GM21576 (cell line): ENCODE measurements at regions not wholly inside any gene's neighbourhood (a gene's known extent, or its start where the extent isn't known, plus 50 kb on each side); places are given as distances from the start of the nearest gene placed in this dataset.
"Not testable (repeated sequence)": the region's sequence is repeated elsewhere in the genome, so short reads cannot be mapped to it uniquely, and the experiment has no call there.

Source experiments
- ATAC-seq: cut with Tn5 transposase; IDR thresholded peaks from one replicate; pipeline ENCODE4 v1.9.1; 2021; ENCODE audit warnings: mild to moderate bottlenecking, moderate library complexity; ENCODE audit not compliant: unreplicated experiment

DNA sequence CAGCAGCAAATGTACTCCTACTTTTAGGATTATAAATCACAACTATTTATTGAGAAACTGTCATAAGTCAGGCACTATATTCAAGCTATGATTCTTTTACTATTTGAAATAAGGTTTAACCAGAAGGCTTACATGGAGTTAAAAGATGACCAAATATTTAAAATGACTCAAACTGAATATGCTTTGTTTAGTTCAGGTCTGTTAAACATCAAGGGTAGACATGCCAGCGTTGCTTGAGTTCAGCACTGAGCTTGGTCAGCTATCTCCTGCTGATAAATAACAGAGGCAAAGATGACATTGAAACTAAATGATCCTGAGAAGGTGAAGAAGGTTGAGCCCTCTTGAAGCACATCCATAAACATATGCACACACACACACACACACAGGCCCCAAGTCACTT lies 305.6 kb downstream of the ANKRD30BL start:
- not testable (repeated sequence) for ATAC-seq

DNA sequence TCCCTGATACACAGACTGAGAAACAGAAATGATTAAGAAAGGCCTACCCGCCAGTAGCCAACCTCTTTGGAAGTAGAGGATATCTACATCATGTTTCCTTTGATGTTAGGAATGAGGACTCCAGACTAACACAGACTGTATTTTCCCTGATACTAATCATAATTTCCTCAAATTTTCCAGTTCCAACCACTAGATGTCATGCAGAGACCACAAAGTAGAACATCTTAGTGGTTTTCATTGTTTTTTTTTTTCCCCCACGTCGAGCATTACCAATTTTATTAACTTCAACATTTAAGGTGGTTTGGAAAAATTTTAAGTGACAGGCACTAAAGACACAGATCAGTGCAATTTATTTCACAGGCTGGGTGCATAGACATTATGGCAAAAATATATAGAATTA lies 303.6 kb downstream of the ANKRD30BL start:
- ATAC-seq: not testable (repeated sequence)
